PC-9 (cell line): ENCODE measurements at regions not wholly inside any gene's neighbourhood (a gene's known extent, or its start where the extent isn't known, plus 50 kb on each side); places are given as distances from the start of the nearest gene placed in this dataset.

ENCODE experiments used
- BruUV-seq: library from RNA; stranded (reverse); fragments of 400-500 nt; replicated peaks from 2 replicates; lab custom pipeline; 2021; lab: Mats Ljungman, UMichigan
- CTCF ChIA-PET: fragments of 300-600 bp; sonication (Branson Sonifier 250); formaldehyde crosslinking; loops from one replicate; lab custom pipeline; 2022; ENCODE audit warnings: antibody characterized with exemption; lab: Charles Lee
- POLR2A ChIA-PET: fragments of 300-600 bp; sonication (Branson Sonifier 250); formaldehyde crosslinking; loops from one replicate; lab custom pipeline; 2022; ENCODE audit warnings: antibody characterized with exemption; ENCODE audit not compliant: unreplicated experiment; lab: Charles Lee
- DNase-seq, 2 experiments: peaks; one replicate each; pipeline versions ENCODE4 v3.0.0 to v3.0.0-alpha.2; 2015 to 2022; ENCODE audit warnings: mixed read lengths in 1 of 2
- H2AFZ ChIP-seq: fragments of 200-600 bp; sonication (generic); 2 replicates; pipeline ENCODE4 v1.8.1; 2017; ENCODE audit warnings: antibody characterized with exemption
- H3F3A ChIP-seq: fragments of 200-600 bp; sonication (generic); 2 replicates; pipeline ENCODE4 v1.8.1; 2017; ENCODE audit warnings: antibody characterized with exemption, mild to moderate bottlenecking, low read depth; ENCODE audit not compliant: insufficient read depth
- H3K27ac ChIP-seq: fragments of 200-600 bp; sonication (generic); 2 replicates; pipeline ENCODE4 v1.6.1; 2016; ENCODE audit warnings: mixed run types
- H3K27me3 ChIP-seq: fragments of 200-600 bp; sonication (generic); 2 replicates; pipeline ENCODE4 v1.6.1; 2016; ENCODE audit warnings: low read depth, mixed run types; ENCODE audit not compliant: insufficient read depth
- H3K36me3 ChIP-seq: fragments of 200-600 bp; sonication (generic); 2 replicates; pipeline ENCODE4 v1.6.1; 2016; ENCODE audit warnings: low read depth, mixed run types
- H3K4me1 ChIP-seq: fragments of 200-600 bp; sonication (generic); replicated peaks from 2 replicates; pipeline ENCODE4 v1.6.1; 2016; ENCODE audit warnings: mixed run types; ENCODE audit not compliant: insufficient read depth
- H3K4me2 ChIP-seq: fragments of 200-600 bp; sonication (generic); 2 replicates; pipeline ENCODE4 v1.6.1; 2017; ENCODE audit warnings: mixed run types
- H3K4me3 ChIP-seq: fragments of 200-600 bp; sonication (generic); 2 replicates; pipeline ENCODE4 v1.6.1; 2016; ENCODE audit warnings: mixed run types
- H3K79me2 ChIP-seq: fragments of 200-600 bp; sonication (generic); 2 replicates; pipeline ENCODE4 v1.6.1; 2017; ENCODE audit warnings: low read depth, mixed run types
- H3K9me2 ChIP-seq: fragments of 200-600 bp; sonication (generic); 2 replicates; pipeline ENCODE4 v1.8.1; 2017; ENCODE audit warnings: mild to moderate bottlenecking; ENCODE audit not compliant: insufficient read depth
- H3K9me3 ChIP-seq: fragments of 200-600 bp; sonication (generic); 2 replicates; pipeline ENCODE4 v1.8.1; 2016; ENCODE audit warnings: low read depth; ENCODE audit not compliant: insufficient read depth
- H4K20me1 ChIP-seq: fragments of 200-600 bp; sonication (generic); 2 replicates; pipeline ENCODE4 v1.8.1; 2017; ENCODE audit not compliant: insufficient read depth
- EZH2 ChIP-seq: fragments of 200-600 bp; sonication (generic); IDR thresholded peaks from 2 replicates; pipeline ENCODE4 v1.8.0; 2017; ENCODE audit warnings: antibody characterized with exemption, low read depth
- intact Hi-C: fragments of 100-400 bp; cut with micrococcal nuclease; formaldehyde crosslinking; loops from one replicate; pipeline ENCODE4 v1.10.0; 2022; ENCODE audit not compliant: unreplicated experiment
- TF ChIP-seq, protein P1 (sequence below): fragments of 200-600 bp; sonication (generic); conservative IDR thresholded peaks from 2 replicates; pipeline ENCODE4 v1.6.1; 2017; ENCODE audit warnings: mixed run types, antibody characterized with exemption, mild to moderate bottlenecking, moderate library complexity

DNA sequence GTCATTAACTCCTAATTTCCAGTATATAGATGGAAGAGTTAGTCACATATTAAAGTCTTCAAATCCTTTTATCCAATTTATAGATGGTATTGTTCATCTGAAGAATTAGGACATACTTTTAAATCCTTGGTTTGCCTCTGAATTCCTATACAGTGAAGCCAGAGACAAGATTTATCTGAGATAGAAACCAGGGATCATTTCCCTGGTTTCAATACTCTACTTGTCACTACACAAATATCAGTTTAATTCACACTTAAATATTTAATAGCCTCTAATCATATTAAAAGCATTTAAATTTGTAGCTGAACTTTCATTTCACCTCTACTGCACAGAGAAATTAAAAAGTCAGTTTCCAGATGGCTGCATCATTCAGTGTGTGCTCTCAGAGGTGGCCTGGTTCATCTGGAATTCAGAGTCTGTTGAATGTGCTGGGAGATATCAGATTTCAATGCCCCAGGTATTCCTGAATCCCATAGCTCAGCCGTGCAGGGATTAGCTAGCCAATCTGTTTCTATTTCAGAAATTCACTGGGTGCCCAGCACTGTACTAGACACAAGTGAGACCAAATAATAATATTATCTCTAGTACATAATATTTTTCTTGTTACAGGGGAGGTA is 344.3 kb downstream of the AASDHPPT start:
- Histone ChIP-seq H3K4me1 (peaks cover 29% of the 10 kb centered on the region), H3K9me3 (no peaks in the 10 kb centered on the region; the same call in 1 of the 2 replicates), H4K20me1 (no peaks in the 10 kb centered on the region), H3F3A (peaks cover 5% of the 10 kb centered on the region; the same call in 1 of the 2 replicates), H3K36me3 (no peaks in the 10 kb centered on the region), H3K4me3 (no peak overlapping the region), H3K79me2 (no peaks in the 10 kb centered on the region), H3K4me2 (no peak overlapping the region), H3K27ac (no peak overlapping the region), H3K27me3 (no peaks in the 10 kb centered on the region), H2AFZ (no peak overlapping the region), H3K9me2 (no peaks in the 10 kb centered on the region)
- no TSS peak for BruUV-seq
- no peak for DNase-seq
- intact Hi-C loops: loop anchor here (5.0 kb wide), 1 partner anchor 54 kb away; no protein-coding TSS in a partner anchor
- TF ChIP-seq EZH2: no peak
- POLR2A ChIA-PET: no interaction called here
- CTCF ChIA-PET: no interaction called here

DNA sequence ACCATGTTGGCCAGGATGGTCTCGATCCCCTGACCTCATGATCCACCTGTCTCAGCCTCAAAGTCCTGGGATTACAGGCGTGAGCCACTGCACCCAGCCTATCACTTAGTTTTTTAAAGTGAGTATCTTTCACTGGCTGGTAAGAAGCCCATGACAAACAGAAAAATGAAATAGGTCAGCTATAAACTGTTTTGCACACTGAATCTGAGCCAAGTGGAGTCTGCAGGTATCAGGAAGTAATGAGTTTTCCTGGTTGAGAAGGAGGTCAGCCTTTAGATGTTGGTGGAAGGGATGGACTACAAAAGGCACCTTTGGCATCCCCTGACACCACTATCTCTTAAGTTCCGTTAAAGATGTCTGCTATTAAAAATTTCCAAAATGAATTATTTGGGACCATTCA is 345.1 kb downstream of the AASDHPPT start:
- peaks cover 5% of the 10 kb centered on the region; the same call in 1 of the 2 replicates for H3F3A ChIP-seq
- H3K9me2 ChIP-seq: no peaks in the 10 kb centered on the region
- no peaks in the 10 kb centered on the region for H3K27me3 ChIP-seq
- TF ChIP-seq, protein P1, sequence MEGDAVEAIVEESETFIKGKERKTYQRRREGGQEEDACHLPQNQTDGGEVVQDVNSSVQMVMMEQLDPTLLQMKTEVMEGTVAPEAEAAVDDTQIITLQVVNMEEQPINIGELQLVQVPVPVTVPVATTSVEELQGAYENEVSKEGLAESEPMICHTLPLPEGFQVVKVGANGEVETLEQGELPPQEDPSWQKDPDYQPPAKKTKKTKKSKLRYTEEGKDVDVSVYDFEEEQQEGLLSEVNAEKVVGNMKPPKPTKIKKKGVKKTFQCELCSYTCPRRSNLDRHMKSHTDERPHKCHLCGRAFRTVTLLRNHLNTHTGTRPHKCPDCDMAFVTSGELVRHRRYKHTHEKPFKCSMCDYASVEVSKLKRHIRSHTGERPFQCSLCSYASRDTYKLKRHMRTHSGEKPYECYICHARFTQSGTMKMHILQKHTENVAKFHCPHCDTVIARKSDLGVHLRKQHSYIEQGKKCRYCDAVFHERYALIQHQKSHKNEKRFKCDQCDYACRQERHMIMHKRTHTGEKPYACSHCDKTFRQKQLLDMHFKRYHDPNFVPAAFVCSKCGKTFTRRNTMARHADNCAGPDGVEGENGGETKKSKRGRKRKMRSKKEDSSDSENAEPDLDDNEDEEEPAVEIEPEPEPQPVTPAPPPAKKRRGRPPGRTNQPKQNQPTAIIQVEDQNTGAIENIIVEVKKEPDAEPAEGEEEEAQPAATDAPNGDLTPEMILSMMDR: no peak
- TF ChIP-seq EZH2: no peak
- no peaks in the 10 kb centered on the region for H4K20me1 ChIP-seq
- no peak for DNase-seq
- H3K27ac ChIP-seq: no peak overlapping the region
- no peaks in the 10 kb centered on the region for H3K79me2 ChIP-seq
- H2AFZ ChIP-seq: no peak overlapping the region
- H3K9me3 ChIP-seq: no peaks in the 10 kb centered on the region; the same call in 1 of the 2 replicates
- H3K4me3 ChIP-seq: no peak overlapping the region
- intact Hi-C loops: loop anchor here (5.0 kb wide), 1 partner anchor 55 kb away; no protein-coding TSS in a partner anchor
- BruUV-seq: no TSS peak
- no peak overlapping the region for H3K4me2 ChIP-seq
- H3K4me1 ChIP-seq: peaks cover 29% of the 10 kb centered on the region
- no peaks in the 10 kb centered on the region for H3K36me3 ChIP-seq
- ChIA-PET CTCF (no interaction called here), POLR2A (no interaction called here)

DNA sequence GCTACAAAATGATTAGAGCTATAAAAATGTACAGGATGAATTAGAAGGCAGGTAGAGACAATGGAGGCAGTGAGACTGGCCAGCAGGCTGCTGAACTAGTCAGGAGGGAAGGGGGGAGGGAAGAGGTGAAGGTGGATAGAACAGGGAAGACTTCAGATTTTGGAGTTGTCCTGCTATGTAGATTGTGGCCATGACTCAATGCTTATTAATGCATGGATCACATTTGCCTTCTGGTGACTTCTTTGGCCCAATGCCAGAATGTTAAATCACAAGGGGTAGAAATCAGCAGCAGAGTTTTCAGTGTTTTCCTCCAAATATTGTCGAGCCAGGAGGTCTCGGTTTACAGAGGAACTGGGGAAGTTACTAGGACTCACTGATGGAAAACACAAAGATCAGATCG is 346.6 kb downstream of the AASDHPPT start:
- Histone ChIP-seq H3K36me3 (no peaks in the 10 kb centered on the region), H3K9me3 (no peaks in the 10 kb centered on the region; the same call in 1 of the 2 replicates), H3K4me2 (peak overlapping the region; percentile 10; the same call in 1 of the 2 replicates), H3K9me2 (no peaks in the 10 kb centered on the region), H3K4me3 (no peak overlapping the region), H2AFZ (no peak overlapping the region), H3K27me3 (no peaks in the 10 kb centered on the region), H4K20me1 (no peaks in the 10 kb centered on the region), H3K4me1 (peaks cover 29% of the 10 kb centered on the region), H3K27ac (0 out of 2 replicates have a peak overlapping the region, but pooled peaks have one; percentile 24), H3K79me2 (no peaks in the 10 kb centered on the region), H3F3A (peaks cover 5% of the 10 kb centered on the region; the same call in 1 of the 2 replicates)
- TF ChIP-seq, protein P1: no peak
- TF ChIP-seq EZH2: no peak
- no TSS peak for BruUV-seq
- ChIA-PET CTCF (no interaction called here), POLR2A (no interaction called here)
- DNase-seq: peak; percentile 6 to 70
- intact Hi-C loops: loop anchor here (5.0 kb wide), 1 partner anchor 57 kb away; no protein-coding TSS in a partner anchor
